HL-60 (cell line): ENCODE measurements at regions not wholly inside any gene's neighbourhood (a gene's known extent, or its start where the extent isn't known, plus 50 kb on each side); places are given as distances from the start of the nearest gene placed in this dataset.

Experiments used
- CTCF ChIP-seq: IDR thresholded peaks from one replicate; pipeline ENCODE4 v1.5.1; 2011; ENCODE audit warnings: low read length, control low read depth, inconsistent platforms; ENCODE audit not compliant: insufficient read depth
- POLR2AphosphoS5 ChIP-seq: IDR thresholded peaks from 2 replicates; pipeline ENCODE4 v1.6.1; 2012; ENCODE audit warnings: low read depth
- REST ChIP-seq: IDR thresholded peaks from 2 replicates; pipeline ENCODE4 v1.6.1; 2012; ENCODE audit warnings: low read depth; ENCODE audit not compliant: insufficient replicate concordance

DNA sequence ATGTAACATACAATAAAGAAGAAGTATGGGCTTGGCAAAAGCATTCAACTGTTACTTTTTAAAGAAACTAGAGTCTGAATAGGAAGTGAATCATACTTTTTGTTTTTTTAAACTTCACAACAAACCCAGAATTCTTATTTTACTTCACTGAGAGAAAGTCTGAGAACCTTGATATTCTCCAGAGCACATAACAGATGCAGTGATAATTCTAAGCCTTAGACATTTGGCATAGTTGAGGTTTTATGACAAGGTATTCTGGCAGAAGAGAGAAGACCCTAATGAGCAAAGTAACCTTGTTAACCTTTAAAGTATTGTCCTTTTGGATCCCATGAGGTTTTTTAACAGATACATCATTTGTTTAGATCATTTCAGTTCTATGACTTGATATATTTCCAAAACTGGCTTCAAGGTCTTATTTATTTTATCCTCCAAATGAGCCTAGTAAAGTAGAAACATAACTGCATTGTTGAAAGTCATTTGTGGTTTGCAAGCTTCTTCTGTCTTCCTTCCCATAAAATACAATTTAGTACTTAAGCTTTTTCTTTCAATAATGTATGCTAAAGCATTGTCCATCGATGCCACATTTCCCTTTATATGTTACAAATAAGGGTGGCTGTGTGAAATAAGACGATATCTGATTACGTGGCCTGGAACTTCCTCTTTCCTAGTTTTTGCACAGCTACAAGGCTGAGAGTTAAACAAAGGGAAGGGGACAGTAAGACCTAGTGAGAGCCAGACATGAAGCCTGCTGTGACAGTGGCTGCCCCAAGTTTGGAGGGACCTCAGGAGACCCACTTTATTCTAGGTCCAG is 86.1 kb upstream of the ITPRID2 start:
- no peak for TF ChIP-seq CTCF
- no peak for TF ChIP-seq POLR2AphosphoS5
- no peak for TF ChIP-seq REST
